ENCODE measurements at regions not wholly inside any gene's neighbourhood (a gene's known extent, or its start where the extent isn't known, plus 50 kb on each side); places are given as distances from the start of the nearest gene placed in this dataset.

GRCh38 chr1:224061436-224061835 is 52.5 kb upstream of the FBXO28 start:
- Histone ChIP-seq H3K27ac (ENCODE audit: low read length) (no peak overlapping the region), H3K4me3 (ENCODE audit: low read length) (no peak overlapping the region), H3K79me2 (ENCODE audit: low read length) (no peaks in the 10 kb centered on the region), H3K4me2 (ENCODE audit: low read depth, low read length) (no peak overlapping the region), H3K36me3 (replicated peaks; ENCODE audit: insufficient read depth, low read length) (no peaks in the 10 kb centered on the region), H2AFZ (ENCODE audit: low read length) (no peak overlapping the region), H3K9me3 (replicated peaks; ENCODE audit: insufficient read depth, low read length) (no peaks in the 10 kb centered on the region), H3K4me1 (ENCODE audit: low read length) (0 out of 2 replicates have a peak, but pooled peaks cover 6% of the 10 kb centered on the region), H3F3A (ENCODE audit: insufficient read depth, low read length) (no peaks in the 10 kb centered on the region), H3K27me3 (replicated peaks; ENCODE audit: insufficient read depth, low read length) (no peaks in the 10 kb centered on the region), H4K20me1 (ENCODE audit: insufficient read depth, low read length) (no peaks in the 10 kb centered on the region), H3K9ac (ENCODE audit: low read length) (no peak overlapping the region), H3K9me2 (replicated peaks; ENCODE audit: insufficient read depth, low read length) (no peaks in the 10 kb centered on the region)
- DNase-seq, result no peak
- no peak for TF ChIP-seq EZH2 (optimal IDR thresholded peaks at IDR 0.05; ENCODE audit: low read depth, low read length)
- no peak for TF ChIP-seq EZH2phosphoT487 (IDR thresholded peaks at IDR 0.05; ENCODE audit: low read length)
- TF ChIP-seq CTCF (IDR thresholded peaks at IDR 0.05; ENCODE audit: low read length), result no peak

- Histone ChIP-seq H3K36me3 (replicated peaks; ENCODE audit: insufficient read depth, low read length) (no peaks in the 10 kb centered on the region), H3K27ac (ENCODE audit: low read length) (no peak overlapping the region), H4K20me1 (ENCODE audit: insufficient read depth, low read length) (no peaks in the 10 kb centered on the region), H2AFZ (ENCODE audit: low read length) (no peak overlapping the region), H3F3A (ENCODE audit: insufficient read depth, low read length) (no peaks in the 10 kb centered on the region), H3K79me2 (ENCODE audit: low read length) (no peaks in the 10 kb centered on the region), H3K9ac (ENCODE audit: low read length) (no peak overlapping the region), H3K27me3 (replicated peaks; ENCODE audit: insufficient read depth, low read length) (no peaks in the 10 kb centered on the region), H3K9me2 (replicated peaks; ENCODE audit: insufficient read depth, low read length) (no peaks in the 10 kb centered on the region), H3K4me2 (ENCODE audit: low read depth, low read length) (no peak overlapping the region), H3K4me1 (ENCODE audit: low read length) (no peaks in the 10 kb centered on the region), H3K9me3 (replicated peaks; ENCODE audit: insufficient read depth, low read length) (no peaks in the 10 kb centered on the region), H3K4me3 (ENCODE audit: low read length) (no peak overlapping the region)
- TF ChIP-seq EZH2 (optimal IDR thresholded peaks at IDR 0.05; ENCODE audit: low read depth, low read length) (no peak), CTCF (IDR thresholded peaks at IDR 0.05; ENCODE audit: low read length) (no peak), EZH2phosphoT487 (IDR thresholded peaks at IDR 0.05; ENCODE audit: low read length) (no peak)
- DNase-seq, result no peak
Observed at GRCh38 chr1:224059897-224060427, 53.9 kb upstream of the FBXO28 start.

- Histone ChIP-seq H3F3A (ENCODE audit: insufficient read depth, low read length) (no peaks in the 10 kb centered on the region), H3K4me3 (ENCODE audit: low read length) (no peak overlapping the region), H2AFZ (ENCODE audit: low read length) (no peak overlapping the region), H3K9me2 (replicated peaks; ENCODE audit: insufficient read depth, low read length) (no peaks in the 10 kb centered on the region), H3K4me2 (ENCODE audit: low read depth, low read length) (no peak overlapping the region), H3K9me3 (replicated peaks; ENCODE audit: insufficient read depth, low read length) (no peaks in the 10 kb centered on the region), H3K27me3 (replicated peaks; ENCODE audit: insufficient read depth, low read length) (no peaks in the 10 kb centered on the region), H3K79me2 (ENCODE audit: low read length) (no peaks in the 10 kb centered on the region), H4K20me1 (ENCODE audit: insufficient read depth, low read length) (no peaks in the 10 kb centered on the region), H3K27ac (ENCODE audit: low read length) (no peak overlapping the region), H3K36me3 (replicated peaks; ENCODE audit: insufficient read depth, low read length) (no peaks in the 10 kb centered on the region), H3K9ac (ENCODE audit: low read length) (no peak overlapping the region), H3K4me1 (ENCODE audit: low read length) (no peaks in the 10 kb centered on the region)
- no peak for DNase-seq
- TF ChIP-seq CTCF (IDR thresholded peaks at IDR 0.05; ENCODE audit: low read length) (no peak), EZH2phosphoT487 (IDR thresholded peaks at IDR 0.05; ENCODE audit: low read length) (no peak), EZH2 (optimal IDR thresholded peaks at IDR 0.05; ENCODE audit: low read depth, low read length) (no peak)
Observed at GRCh38 chr1:224058303-224058702, 55.6 kb upstream of the FBXO28 start.

Measured in MM.1S (cell line).